H9 (cell line): ENCODE measurements at regions not wholly inside any gene's neighbourhood (a gene's known extent, or its start where the extent isn't known, plus 50 kb on each side); places are given as distances from the start of the nearest gene placed in this dataset.

ENCODE experiments used
- DNase-seq: peaks from one replicate; pipeline ENCODE4 v3.0.0-alpha.2; 2017
- H2AFZ ChIP-seq: one replicate; pipeline ENCODE4 v1.6.1; 2013; ENCODE audit warnings: mild to moderate bottlenecking, low read length, control low read depth, moderate library complexity
- H2AK5ac ChIP-seq: 2 replicates; pipeline ENCODE4 v1.6.1; 2013; ENCODE audit warnings: low read length, control low read depth, mixed read lengths; ENCODE audit not compliant: insufficient read length
- H2BK120ac ChIP-seq: one replicate; pipeline ENCODE4 v1.6.1; 2013; ENCODE audit warnings: low read depth, mild to moderate bottlenecking, low read length, control low read depth, inconsistent platforms; ENCODE audit not compliant: poor library complexity, severe bottlenecking
- H2BK12ac ChIP-seq: 2 replicates; pipeline ENCODE4 v1.6.1; 2013; ENCODE audit warnings: low read length, control low read depth, mixed read lengths, low read depth; ENCODE audit not compliant: insufficient read length
- H2BK15ac ChIP-seq: 2 replicates; pipeline ENCODE4 v1.6.1; 2013; ENCODE audit warnings: low read depth, low read length, control low read depth
- H2BK20ac ChIP-seq: one replicate; pipeline ENCODE4 v1.6.1; 2013; ENCODE audit warnings: low read depth, mild to moderate bottlenecking, low read length, control low read depth, inconsistent platforms; ENCODE audit not compliant: poor library complexity, severe bottlenecking
- H2BK5ac ChIP-seq: 2 replicates; pipeline ENCODE4 v1.6.1; 2013; ENCODE audit warnings: low read length, control low read depth, mixed read lengths; ENCODE audit not compliant: insufficient read length
- H3K14ac ChIP-seq: 2 replicates; pipeline ENCODE4 v1.6.1; 2013; ENCODE audit warnings: low read length, control low read depth; ENCODE audit not compliant: insufficient read depth
- H3K18ac ChIP-seq: 2 replicates; pipeline ENCODE4 v1.6.1; 2013; ENCODE audit warnings: low read depth, mild to moderate bottlenecking, mixed read lengths, low read length, control low read depth; ENCODE audit not compliant: insufficient read length
- H3K23ac ChIP-seq: 2 replicates; pipeline ENCODE4 v1.6.1; 2013; ENCODE audit warnings: low read length, control low read depth, mixed read lengths, low read depth; ENCODE audit not compliant: insufficient read length
- H3K23me2 ChIP-seq: 2 replicates; pipeline ENCODE4 v1.6.1; 2013; ENCODE audit warnings: low read depth, mild to moderate bottlenecking, mixed read lengths, low read length, control low read depth; ENCODE audit not compliant: insufficient read length, poor library complexity, severe bottlenecking
- H3K27ac ChIP-seq: 2 replicates; pipeline ENCODE4 v1.5.1; 2013; ENCODE audit warnings: low read length, control low read depth, mixed read lengths, low read depth; ENCODE audit not compliant: insufficient read length
- H3K27me3 ChIP-seq: 2 replicates; pipeline ENCODE4 v1.6.1; 2013; ENCODE audit warnings: low read length, control low read depth, inconsistent platforms; ENCODE audit not compliant: insufficient read depth
- H3K4ac ChIP-seq: 2 replicates; pipeline ENCODE4 v1.6.1; 2013; ENCODE audit warnings: low read depth, mild to moderate bottlenecking, control low read depth, inconsistent platforms, low read length, moderate library complexity
- H3K4me1 ChIP-seq: 2 replicates; pipeline ENCODE4 v1.6.1; 2013; ENCODE audit warnings: low read length, control low read depth, inconsistent platforms; ENCODE audit not compliant: insufficient read depth
- H3K4me2 ChIP-seq: 2 replicates; pipeline ENCODE4 v1.6.1; 2013; ENCODE audit warnings: low read length, control low read depth, mixed read lengths; ENCODE audit not compliant: insufficient read length, insufficient read depth
- H3K56ac ChIP-seq: 2 replicates; pipeline ENCODE4 v1.6.1; 2013; ENCODE audit warnings: low read depth, mild to moderate bottlenecking, mixed read lengths, low read length, control low read depth; ENCODE audit not compliant: insufficient read length
- H3K79me1 ChIP-seq: 2 replicates; pipeline ENCODE4 v1.6.1; 2013; ENCODE audit warnings: low read depth, mild to moderate bottlenecking, moderate library complexity, low read length, control low read depth, inconsistent platforms; ENCODE audit not compliant: insufficient read depth, poor library complexity, severe bottlenecking
- H3K79me2 ChIP-seq: 2 replicates; pipeline ENCODE4 v1.6.1; 2013; ENCODE audit warnings: low read length, control low read depth, inconsistent platforms; ENCODE audit not compliant: insufficient read depth
- H3K9ac ChIP-seq: 2 replicates; pipeline ENCODE4 v1.6.1; 2013; ENCODE audit warnings: low read length, control low read depth, mixed read lengths; ENCODE audit not compliant: insufficient read length; ENCODE audit errors: extremely low read depth
- H3K9me3 ChIP-seq: one replicate; pipeline ENCODE4 v1.6.1; 2013; ENCODE audit warnings: low read depth, low read length, inconsistent platforms; ENCODE audit not compliant: control insufficient read depth
- H3T11ph ChIP-seq: one replicate; pipeline ENCODE4 v1.6.1; 2013; ENCODE audit warnings: mild to moderate bottlenecking, low read length, control low read depth, inconsistent platforms
- H4K20me1 ChIP-seq: one replicate; pipeline ENCODE4 v1.6.1; 2013; ENCODE audit not compliant: control insufficient read depth, insufficient read length, insufficient read depth
- H4K5ac ChIP-seq: 2 replicates; pipeline ENCODE4 v1.6.1; 2013; ENCODE audit warnings: low read depth, mild to moderate bottlenecking, mixed read lengths, low read length, control low read depth; ENCODE audit not compliant: insufficient read length
- H4K8ac ChIP-seq: replicated peaks from 2 replicates; pipeline ENCODE4 v1.6.1; 2013; ENCODE audit warnings: low read length, control low read depth, mixed read lengths, low read depth; ENCODE audit not compliant: insufficient read length
- H4K91ac ChIP-seq: 2 replicates; pipeline ENCODE4 v1.6.1; 2013; ENCODE audit warnings: low read depth, mild to moderate bottlenecking, moderate library complexity, mixed read lengths, low read length, control low read depth; ENCODE audit not compliant: insufficient read length
- H3K27ac Mint-ChIP-seq, 3 experiments: 2 replicates in 2 of 3; 3 replicates in 1 of 3; pipeline ENCODE4 v1.8.0; 2020 to 2021; ENCODE audit warnings: mixed read lengths in 3 of 3, mild to moderate bottlenecking in 1 of 3, moderate library complexity in 1 of 3
- H3K27me3 Mint-ChIP-seq: 2 replicates; pipeline ENCODE4 v1.8.0; 2021; ENCODE audit warnings: low read depth, mild to moderate bottlenecking, moderate library complexity, mixed read lengths
- H3K36me3 Mint-ChIP-seq, 3 experiments: 2 replicates in 2 of 3; 3 replicates in 1 of 3; pipeline ENCODE4 v1.8.0; 2020 to 2021; ENCODE audit warnings: low read depth in 3 of 3, mixed read lengths in 3 of 3; ENCODE audit not compliant: insufficient read depth in 1 of 3
- H3K4me1 Mint-ChIP-seq, 2 experiments: 2 replicates each; pipeline ENCODE4 v1.8.0; 2020; ENCODE audit warnings: mixed read lengths in 2 of 2
- H3K4me3 Mint-ChIP-seq, 2 experiments: 2 replicates in 1 of 2; 3 replicates in 1 of 2; pipeline ENCODE4 v1.8.0; 2020 to 2021; ENCODE audit warnings: mild to moderate bottlenecking in 2 of 2, mixed read lengths in 2 of 2, moderate library complexity in 1 of 2
- H3K9me3 Mint-ChIP-seq, 2 experiments: 2 replicates in 1 of 2; 3 replicates in 1 of 2; pipeline ENCODE4 v1.8.0; 2020; ENCODE audit warnings: mild to moderate bottlenecking in 2 of 2, mixed read lengths in 2 of 2, moderate library complexity in 1 of 2
- CTCF ChIP-seq: fragments of 200-600 bp; sonication (generic); conservative IDR thresholded peaks from 3 replicates; pipeline ENCODE4 v1.8.0; 2021; ENCODE audit warnings: antibody characterized with exemption, mild to moderate bottlenecking
- WGBS: extraction: QIAGEN DNeasy Blood & Tissue Kit; methylation state at CpG from one replicate; pipeline ENCODE4 v1.1.7; 2013; ENCODE audit warnings: missing lambda C conversion rate, low lambda C conversion rate, mixed read lengths; ENCODE audit not compliant: insufficient read length; ENCODE audit errors: extremely low coverage; 5-methylcytosine and 5-hydroxymethylcytosine counted together

- Histone ChIP-seq H4K20me1 (no peaks in the 10 kb centered on the region), H2BK12ac (no peak overlapping the region), H3K4me1 (no peaks in the 10 kb centered on the region), H3K23ac (no peak overlapping the region), H3T11ph (no peak overlapping the region), H3K18ac (no peak overlapping the region), H4K8ac (no peak overlapping the region), H2AK5ac (no peak overlapping the region), H4K5ac (no peak overlapping the region), H2BK120ac (no peak overlapping the region), H2BK20ac (no peak overlapping the region), H3K14ac (no peak overlapping the region), H4K91ac (no peak overlapping the region), H3K79me1 (no peaks in the 10 kb centered on the region), H2BK15ac (no peak overlapping the region), H3K27me3 (no peaks in the 10 kb centered on the region), H2BK5ac (no peak overlapping the region), H2AFZ (no peak overlapping the region), H3K4me2 (no peak overlapping the region), H3K9me3 (no peaks in the 10 kb centered on the region), H3K23me2 (no peaks in the 10 kb centered on the region), H3K56ac (no peak overlapping the region), H3K9ac (peak overlapping the region; percentile 6), H3K79me2 (no peaks in the 10 kb centered on the region), H3K27ac (no peak overlapping the region), H3K4ac (no peak overlapping the region)
- no CpG with 5 or more reads among the region's 4 CpGs for WGBS
- TF ChIP-seq CTCF, result no peak
- no peak for DNase-seq
- Mint-ChIP-seq H3K36me3 (no peaks in the 10 kb centered on the region), H3K9me3 (no peaks in the 10 kb centered on the region), H3K4me1 (peaks cover 8 to 13% of the 10 kb centered on the region in 2 experiments), H3K4me3 (no peak overlapping the region), H3K27ac (no peak overlapping the region), H3K27me3 (no peaks in the 10 kb centered on the region)
Measured at GRCh38 chr11:33945481-33946268, 53.8 kb upstream of the LMO2 start.
